Mammary epithelial cell (primary cell): ENCODE measurements at regions not wholly inside any gene's neighbourhood (a gene's known extent, or its start where the extent isn't known, plus 50 kb on each side); places are given as distances from the start of the nearest gene placed in this dataset.

Experiments used
- EZH2 ChIP-seq: IDR thresholded peaks from 2 replicates; pipeline ENCODE4 v1.6.1; 2012; ENCODE audit warnings: low read length, inconsistent platforms, borderline replicate concordance
- TF ChIP-seq, protein P1 (sequence below), 2 donors: IDR thresholded peaks in 1 of 2; conservative IDR thresholded peaks in 1 of 2; 2 replicates each; pipeline ENCODE4 v1.5.1; 2011 to 2012; ENCODE audit warnings: inconsistent platforms in 2 of 2, low read length in 2 of 2, mild to moderate bottlenecking in 2 of 2, control low read depth in 1 of 2, low read depth in 1 of 2; ENCODE audit not compliant: insufficient read depth in 1 of 2; ENCODE audit errors: extremely low read depth in 1 of 2

DNA sequence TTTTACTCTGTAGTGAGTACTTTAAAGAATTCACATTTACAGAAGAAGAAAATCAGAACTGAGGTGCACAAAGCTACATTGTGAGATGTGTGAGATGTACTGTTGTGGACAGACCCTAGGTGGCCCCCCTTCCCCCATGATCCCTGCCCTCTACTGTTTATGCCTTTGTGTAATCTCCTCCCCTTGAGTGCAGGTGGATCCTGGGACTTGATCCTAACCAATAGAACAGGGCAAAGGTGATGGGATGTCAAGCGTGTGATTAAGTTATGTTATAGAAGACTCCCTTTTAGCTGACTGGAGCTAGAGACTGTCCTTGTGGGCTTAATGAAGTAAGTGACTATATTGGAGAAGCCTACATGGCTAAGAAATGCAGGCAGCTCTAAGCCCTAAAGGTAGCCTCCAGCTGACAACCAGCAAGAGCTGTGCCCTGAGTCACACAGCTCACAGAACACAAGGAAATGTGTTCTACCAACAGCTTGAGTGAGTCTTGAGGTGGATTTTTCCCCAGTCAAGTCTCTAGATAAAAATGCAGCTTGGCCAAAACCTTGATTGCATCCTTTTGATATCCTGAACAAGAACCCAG is 225.2 kb upstream of the LEF1 start:
- TF ChIP-seq, protein P1, sequence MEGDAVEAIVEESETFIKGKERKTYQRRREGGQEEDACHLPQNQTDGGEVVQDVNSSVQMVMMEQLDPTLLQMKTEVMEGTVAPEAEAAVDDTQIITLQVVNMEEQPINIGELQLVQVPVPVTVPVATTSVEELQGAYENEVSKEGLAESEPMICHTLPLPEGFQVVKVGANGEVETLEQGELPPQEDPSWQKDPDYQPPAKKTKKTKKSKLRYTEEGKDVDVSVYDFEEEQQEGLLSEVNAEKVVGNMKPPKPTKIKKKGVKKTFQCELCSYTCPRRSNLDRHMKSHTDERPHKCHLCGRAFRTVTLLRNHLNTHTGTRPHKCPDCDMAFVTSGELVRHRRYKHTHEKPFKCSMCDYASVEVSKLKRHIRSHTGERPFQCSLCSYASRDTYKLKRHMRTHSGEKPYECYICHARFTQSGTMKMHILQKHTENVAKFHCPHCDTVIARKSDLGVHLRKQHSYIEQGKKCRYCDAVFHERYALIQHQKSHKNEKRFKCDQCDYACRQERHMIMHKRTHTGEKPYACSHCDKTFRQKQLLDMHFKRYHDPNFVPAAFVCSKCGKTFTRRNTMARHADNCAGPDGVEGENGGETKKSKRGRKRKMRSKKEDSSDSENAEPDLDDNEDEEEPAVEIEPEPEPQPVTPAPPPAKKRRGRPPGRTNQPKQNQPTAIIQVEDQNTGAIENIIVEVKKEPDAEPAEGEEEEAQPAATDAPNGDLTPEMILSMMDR (conservative IDR thresholded peaks at IDR 0.05 in 1 of 2, IDR thresholded peaks at IDR 0.05 in 1 of 2; ENCODE audit: extremely low read depth in 1 of 2, insufficient read depth in 1 of 2, low read depth in 1 of 2, low read length in 2 of 2), result no peak
- TF ChIP-seq EZH2, result no peak
